Omental fat pad (tissue), 3 donors: ENCODE measurements at regions not wholly inside any gene's neighbourhood (a gene's known extent, or its start where the extent isn't known, plus 50 kb on each side); places are given as distances from the start of the nearest gene placed in this dataset.

Experiments
- ATAC-seq: fragments of 150-250 bp; one replicate; pipeline ENCODE4 v1.9.1; 2016; ENCODE audit warnings: mild to moderate bottlenecking, moderate library complexity; ENCODE audit not compliant: low FRiP score
- DNase-seq: peaks from one replicate; pipeline ENCODE4 v3.0.0-alpha.2; 2019; ENCODE audit warnings: low spot score
- CTCF ChIP-seq, 3 donors: fragments of 450-650 bp; IDR thresholded peaks; one replicate each; pipeline ENCODE4 v1.5.1; 2016 to 2017; ENCODE audit warnings: antibody characterized with exemption in 3 of 3, mild to moderate bottlenecking in 3 of 3, moderate library complexity in 2 of 3

DNA sequence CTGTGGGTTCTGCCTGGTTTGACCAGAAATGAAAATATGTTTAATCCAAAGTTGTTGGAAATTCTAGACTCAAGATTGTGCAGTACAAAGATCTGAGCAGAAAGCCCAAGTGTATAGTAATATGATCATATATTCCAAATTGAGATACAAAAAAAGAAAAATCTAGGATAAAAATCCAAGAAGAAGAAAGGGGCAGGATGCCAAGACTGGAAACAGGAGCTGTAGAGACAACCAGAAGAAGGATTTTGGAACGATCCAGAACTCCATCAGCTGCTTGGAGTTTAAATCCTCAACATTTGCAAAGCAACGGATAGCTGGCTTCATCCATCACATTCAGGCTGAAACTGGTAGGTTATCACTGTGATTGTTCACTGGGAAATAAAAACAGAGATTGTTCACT is 333.6 kb upstream of the UBE2E3 start:
- no peak for TF ChIP-seq CTCF (IDR thresholded peaks at IDR 0.05)
- ATAC-seq (no peak), DNase-seq (no peak)

GRCh38 chr2:180644709-180645108 is 335.7 kb upstream of the UBE2E3 start:
- TF ChIP-seq CTCF (IDR thresholded peaks at IDR 0.05) = no peak
- ATAC-seq (no peak), DNase-seq (no peak)

DNA sequence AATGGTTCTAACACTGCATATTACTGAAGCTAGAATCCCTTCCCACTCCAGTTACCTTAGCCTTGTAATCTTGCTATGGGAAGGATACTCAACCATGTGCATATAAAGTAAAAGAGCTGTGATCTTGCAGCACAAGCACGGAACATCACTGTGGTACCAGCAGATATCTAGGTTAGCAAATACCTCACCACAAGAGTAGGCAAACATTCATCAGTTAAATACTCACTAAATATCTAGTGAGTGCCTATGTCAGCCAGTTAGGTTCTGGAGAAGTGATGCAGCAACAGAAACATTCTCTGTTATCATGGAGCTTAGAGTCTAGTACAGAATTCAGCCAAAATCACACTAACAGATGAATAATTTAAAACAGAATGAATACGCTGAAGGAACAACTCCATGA is 349.6 kb upstream of the UBE2E3 start:
- DNase-seq = no peak
- no peak for ATAC-seq
- no peak for TF ChIP-seq CTCF (IDR thresholded peaks at IDR 0.05)

GRCh38 chr2:180625006-180625844 is 355.2 kb upstream of the UBE2E3 start:
- ATAC-seq (no peak), DNase-seq (no peak)
- no peak for TF ChIP-seq CTCF (IDR thresholded peaks at IDR 0.05)

- DNase-seq (no peak), ATAC-seq (no peak)
- no peak for TF ChIP-seq CTCF (IDR thresholded peaks at IDR 0.05)
These were observed 358.2 kb upstream of the UBE2E3 start for GRCh38 chr2:180621941-180622918.

- TF ChIP-seq CTCF (IDR thresholded peaks at IDR 0.05) = no peak
- no peak for DNase-seq
- ATAC-seq = no peak
These were observed 359.0 kb upstream of the UBE2E3 start for GRCh38 chr2:180621366-180621765.
